Loucy (cell line): ENCODE measurements at regions not wholly inside any gene's neighbourhood (a gene's known extent, or its start where the extent isn't known, plus 50 kb on each side); places are given as distances from the start of the nearest gene placed in this dataset.

Source experiments
- EZH2phosphoT487 ChIP-seq: fragments of 200-600 bp; IDR thresholded peaks from 2 replicates; pipeline ENCODE4 v1.6.1; 2018; ENCODE audit warnings: antibody characterized with exemption, mild to moderate bottlenecking, moderate library complexity, borderline replicate concordance
- TF ChIP-seq, protein P1 (sequence below): fragments of 200-600 bp; sonication (generic); conservative IDR thresholded peaks from 2 replicates; pipeline ENCODE4 v1.5.1; 2014; ENCODE audit warnings: mild to moderate bottlenecking, antibody characterized with exemption, low read length

DNA sequence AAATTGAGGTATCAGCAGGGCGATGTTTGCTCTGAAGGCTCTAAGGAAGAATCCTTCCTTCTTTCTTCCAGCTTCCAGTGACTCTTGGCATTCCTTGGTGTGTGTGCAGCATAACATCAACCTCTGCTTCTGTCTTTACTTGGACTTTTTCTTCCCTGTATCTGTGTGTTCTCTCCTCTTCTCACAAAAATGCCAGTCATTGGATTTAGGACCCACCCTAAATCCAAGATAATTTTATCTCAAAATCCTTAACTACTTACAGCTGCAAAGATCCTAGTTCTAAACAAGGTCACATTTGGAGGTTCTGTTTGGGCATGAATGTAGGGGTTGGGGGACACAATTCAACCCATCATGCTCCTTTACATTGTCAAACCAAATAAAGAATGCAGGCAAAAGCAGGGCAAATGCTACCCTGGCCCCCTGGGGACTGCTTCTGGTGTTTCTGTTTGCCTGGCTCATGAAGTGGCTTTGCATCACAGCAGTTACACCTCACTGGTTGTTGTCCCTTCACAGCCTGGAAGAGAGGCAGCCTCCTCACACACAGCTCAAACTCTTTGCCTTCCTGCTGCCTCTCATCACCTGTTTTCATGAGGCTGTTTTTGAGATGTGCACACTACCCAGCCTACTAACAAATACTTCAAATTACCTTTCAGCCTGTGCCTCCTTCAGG lies 64.8 kb upstream of the PLCXD3 start:
- TF ChIP-seq, protein P1, sequence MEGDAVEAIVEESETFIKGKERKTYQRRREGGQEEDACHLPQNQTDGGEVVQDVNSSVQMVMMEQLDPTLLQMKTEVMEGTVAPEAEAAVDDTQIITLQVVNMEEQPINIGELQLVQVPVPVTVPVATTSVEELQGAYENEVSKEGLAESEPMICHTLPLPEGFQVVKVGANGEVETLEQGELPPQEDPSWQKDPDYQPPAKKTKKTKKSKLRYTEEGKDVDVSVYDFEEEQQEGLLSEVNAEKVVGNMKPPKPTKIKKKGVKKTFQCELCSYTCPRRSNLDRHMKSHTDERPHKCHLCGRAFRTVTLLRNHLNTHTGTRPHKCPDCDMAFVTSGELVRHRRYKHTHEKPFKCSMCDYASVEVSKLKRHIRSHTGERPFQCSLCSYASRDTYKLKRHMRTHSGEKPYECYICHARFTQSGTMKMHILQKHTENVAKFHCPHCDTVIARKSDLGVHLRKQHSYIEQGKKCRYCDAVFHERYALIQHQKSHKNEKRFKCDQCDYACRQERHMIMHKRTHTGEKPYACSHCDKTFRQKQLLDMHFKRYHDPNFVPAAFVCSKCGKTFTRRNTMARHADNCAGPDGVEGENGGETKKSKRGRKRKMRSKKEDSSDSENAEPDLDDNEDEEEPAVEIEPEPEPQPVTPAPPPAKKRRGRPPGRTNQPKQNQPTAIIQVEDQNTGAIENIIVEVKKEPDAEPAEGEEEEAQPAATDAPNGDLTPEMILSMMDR: no peak
- TF ChIP-seq EZH2phosphoT487: no peak
